ENCODE measurements at regions not wholly inside any gene's neighbourhood (a gene's known extent, or its start where the extent isn't known, plus 50 kb on each side); places are given as distances from the start of the nearest gene placed in this dataset.

GRCh38 chr10:110446277-110446676, 51.4 kb upstream of the DUSP5 start:
- TF ChIP-seq POLR2AphosphoS5 (IDR thresholded peaks at IDR 0.05): no peak
- TF ChIP-seq POLR2A (IDR thresholded peaks at IDR 0.05): no peak
- no peak for TF ChIP-seq CTCF (IDR thresholded peaks at IDR 0.05)
